ENCODE measurements at regions not wholly inside any gene's neighbourhood (a gene's known extent, or its start where the extent isn't known, plus 50 kb on each side); places are given as distances from the start of the nearest gene placed in this dataset.

- Histone ChIP-seq H3K9ac (ENCODE audit: low read depth in 1 of 2, low read length in 2 of 2) (no peak overlapping the region), H3K27ac (ENCODE audit: low read depth in 1 of 2, low read length in 2 of 2) (no peak overlapping the region), H3K4me1 (ENCODE audit: control insufficient read depth in 4 of 4, insufficient read depth in 4 of 4, low read length in 3 of 4) (peaks cover 0 to 17% (median 2%) of the 10 kb centered on the region in 4 donors), H3K9me3 (ENCODE audit: control insufficient read depth in 4 of 4, low read length in 3 of 4) (no peaks in the 10 kb centered on the region), H3K4me3 (ENCODE audit: low read depth in 1 of 3, low read length in 3 of 3) (no peak overlapping the region), H3K36me3 (ENCODE audit: control insufficient read depth in 4 of 4, insufficient read depth in 3 of 4, low read depth in 1 of 4, low read length in 3 of 4) (no peaks in the 10 kb centered on the region), H3K27me3 (ENCODE audit: control insufficient read depth in 4 of 4, insufficient read depth in 4 of 4, low read length in 3 of 4) (no peaks in the 10 kb centered on the region)
- TF ChIP-seq GABPA (IDR thresholded peaks at IDR 0.05 in 1 of 2, conservative IDR thresholded peaks at IDR 0.05 in 1 of 2) (no peak), EGR1 (IDR thresholded peaks at IDR 0.05; ENCODE audit: low read depth in 2 of 2) (no peak), ATF3 (IDR thresholded peaks at IDR 0.05) (no peak), TAF1 (conservative IDR thresholded peaks at IDR 0.05) (no peak), RXRA (IDR thresholded peaks at IDR 0.05) (no peak), CTCF (IDR thresholded peaks at IDR 0.05; ENCODE audit: low read depth, low read length, missing input control) (no peak)
- 86% methylated on average over 5 of the region's 5 CpGs for WGBS
- DNase-seq (ENCODE audit: low spot score) = peak; percentile 1
Observed at GRCh38 chr9:758146-758545, 83.4 kb upstream of the DMRT1 start.

- H3K4me1 ChIP-seq (ENCODE audit: control insufficient read depth in 4 of 4, insufficient read depth in 4 of 4, low read length in 3 of 4) = peaks cover 0 to 8% (median 1%) of the 10 kb centered on the region in 4 donors
- no peak for TF ChIP-seq REST (IDR thresholded peaks at IDR 0.05)
- TF ChIP-seq MAX (IDR thresholded peaks at IDR 0.05) = no peak
- TF ChIP-seq EGR1 (IDR thresholded peaks at IDR 0.05; ENCODE audit: low read depth in 2 of 2) = no peak
- TF ChIP-seq NR2F2 (IDR thresholded peaks at IDR 0.05) = no peak
- TF ChIP-seq HNF4A (conservative IDR thresholded peaks at IDR 0.05) = no peak
- TF ChIP-seq RAD21 (IDR thresholded peaks at IDR 0.05) = no peak
- no peak for TF ChIP-seq CTCF (IDR thresholded peaks at IDR 0.05; ENCODE audit: low read depth, low read length, missing input control)
- TF ChIP-seq ZBTB33 (IDR thresholded peaks at IDR 0.05) = no peak
- TF ChIP-seq SP1 (IDR thresholded peaks at IDR 0.05) = no peak
- TF ChIP-seq ATF3 (IDR thresholded peaks at IDR 0.05) = no peak
- no peak for TF ChIP-seq GABPA (IDR thresholded peaks at IDR 0.05 in 1 of 2, conservative IDR thresholded peaks at IDR 0.05 in 1 of 2)
- TF ChIP-seq JUND (IDR thresholded peaks at IDR 0.05) = no peak
- TF ChIP-seq RXRA (IDR thresholded peaks at IDR 0.05) = no peak
- TF ChIP-seq FOXA2 (IDR thresholded peaks at IDR 0.05) = no peak
- no peak for TF ChIP-seq FOXA1 (IDR thresholded peaks at IDR 0.05)
- TF ChIP-seq YY1 (IDR thresholded peaks at IDR 0.05) = no peak
- no peak for TF ChIP-seq TAF1 (conservative IDR thresholded peaks at IDR 0.05)
- no peak for TF ChIP-seq HNF4G (IDR thresholded peaks at IDR 0.05)
- no peak overlapping the region for H3K4me3 ChIP-seq (ENCODE audit: low read depth in 1 of 3, low read length in 3 of 3)
- no peak for DNase-seq (ENCODE audit: low spot score)
- no peaks in the 10 kb centered on the region for H3K36me3 ChIP-seq (ENCODE audit: control insufficient read depth in 4 of 4, insufficient read depth in 3 of 4, low read depth in 1 of 4, low read length in 3 of 4)
- no peak overlapping the region for H3K27ac ChIP-seq (ENCODE audit: low read depth in 1 of 2, low read length in 2 of 2)
- no peaks in the 10 kb centered on the region for H3K9me3 ChIP-seq (ENCODE audit: control insufficient read depth in 4 of 4, low read length in 3 of 4)
- H3K9ac ChIP-seq (ENCODE audit: low read depth in 1 of 2, low read length in 2 of 2) = no peak overlapping the region
- no peaks in the 10 kb centered on the region for H3K27me3 ChIP-seq (ENCODE audit: control insufficient read depth in 4 of 4, insufficient read depth in 4 of 4, low read length in 3 of 4)
- 88% methylated on average over 8 of the region's 8 CpGs for WGBS
Observed at GRCh38 chr9:759541-759940, 82.0 kb upstream of the DMRT1 start.
